Parathyroid adenoma (tissue), 2 donors: ENCODE measurements at regions not wholly inside any gene's neighbourhood (a gene's known extent, or its start where the extent isn't known, plus 50 kb on each side); places are given as distances from the start of the nearest gene placed in this dataset.

ENCODE experiments used
- H2AFZ ChIP-seq: fragments of 300-600 bp; sonication (generic); one replicate; pipeline ENCODE4 v1.7.0; 2017; ENCODE audit warnings: antibody characterized with exemption, mild to moderate bottlenecking
- H3K27ac ChIP-seq: fragments of 300-600 bp; sonication (generic); one replicate; pipeline ENCODE4 v1.7.0; 2017
- H3K27me3 ChIP-seq: fragments of 300-600 bp; sonication (generic); one replicate; pipeline ENCODE4 v1.7.0; 2017; ENCODE audit warnings: low read length; ENCODE audit not compliant: control insufficient read depth, insufficient read depth
- H3K36me3 ChIP-seq: fragments of 300-600 bp; sonication (generic); one replicate; pipeline ENCODE4 v1.7.0; 2017; ENCODE audit warnings: low read length; ENCODE audit not compliant: control insufficient read depth, insufficient read depth
- H3K4me1 ChIP-seq: fragments of 300-600 bp; sonication (generic); one replicate; pipeline ENCODE4 v1.7.0; 2017; ENCODE audit warnings: control low read depth
- H3K4me2 ChIP-seq: fragments of 300-600 bp; sonication (generic); one replicate; pipeline ENCODE4 v1.7.0; 2017; ENCODE audit warnings: low read length
- H3K4me3 ChIP-seq: fragments of 300-600 bp; sonication (generic); one replicate; pipeline ENCODE4 v1.7.0; 2017; ENCODE audit warnings: low read depth, low read length
- H3K79me2 ChIP-seq: fragments of 300-600 bp; sonication (generic); one replicate; pipeline ENCODE4 v1.7.0; 2017; ENCODE audit warnings: control low read depth
- H3K9ac ChIP-seq: fragments of 300-600 bp; sonication (generic); one replicate; pipeline ENCODE4 v1.7.0; 2017; ENCODE audit warnings: mild to moderate bottlenecking
- H3K9me3 ChIP-seq: fragments of 300-600 bp; sonication (generic); one replicate; pipeline ENCODE4 v1.7.0; 2017; ENCODE audit warnings: low read length; ENCODE audit not compliant: control insufficient read depth
- TF ChIP-seq, protein P1 (sequence below): fragments of 300-600 bp; sonication (generic); IDR thresholded peaks from one replicate; pipeline ENCODE4 v1.7.0; 2017; ENCODE audit warnings: antibody characterized with exemption, mild to moderate bottlenecking
- donor health status: primary hyperparathyroidism.

DNA sequence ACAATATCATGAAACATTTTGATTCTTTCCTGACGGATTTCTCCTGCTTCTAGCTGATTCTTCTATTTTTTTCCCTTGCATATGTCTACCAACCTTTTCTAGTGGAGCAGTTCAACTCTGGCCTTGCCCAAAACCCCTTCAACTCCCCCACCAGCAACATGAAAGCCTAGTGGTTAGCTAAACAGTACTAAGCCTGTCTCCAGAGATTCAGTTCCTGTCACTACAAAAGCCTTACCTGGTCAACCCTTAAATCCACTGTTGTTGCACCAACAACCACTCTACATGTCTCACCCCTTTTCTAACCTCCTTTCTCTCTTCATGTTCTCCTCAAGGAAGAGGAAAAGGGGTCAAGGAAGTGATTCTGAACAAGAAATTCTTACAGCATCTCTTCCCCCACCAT, 74.8 kb upstream of the PIK3R1 start:
- Histone ChIP-seq H3K27ac (no peak overlapping the region), H3K4me3 (no peak overlapping the region), H3K36me3 (no peaks in the 10 kb centered on the region), H3K27me3 (no peaks in the 10 kb centered on the region), H2AFZ (no peak overlapping the region), H3K4me2 (no peak overlapping the region), H3K9ac (no peak overlapping the region), H3K4me1 (no peaks in the 10 kb centered on the region), H3K79me2 (no peaks in the 10 kb centered on the region), H3K9me3 (no peaks in the 10 kb centered on the region)
- TF ChIP-seq, protein P1, sequence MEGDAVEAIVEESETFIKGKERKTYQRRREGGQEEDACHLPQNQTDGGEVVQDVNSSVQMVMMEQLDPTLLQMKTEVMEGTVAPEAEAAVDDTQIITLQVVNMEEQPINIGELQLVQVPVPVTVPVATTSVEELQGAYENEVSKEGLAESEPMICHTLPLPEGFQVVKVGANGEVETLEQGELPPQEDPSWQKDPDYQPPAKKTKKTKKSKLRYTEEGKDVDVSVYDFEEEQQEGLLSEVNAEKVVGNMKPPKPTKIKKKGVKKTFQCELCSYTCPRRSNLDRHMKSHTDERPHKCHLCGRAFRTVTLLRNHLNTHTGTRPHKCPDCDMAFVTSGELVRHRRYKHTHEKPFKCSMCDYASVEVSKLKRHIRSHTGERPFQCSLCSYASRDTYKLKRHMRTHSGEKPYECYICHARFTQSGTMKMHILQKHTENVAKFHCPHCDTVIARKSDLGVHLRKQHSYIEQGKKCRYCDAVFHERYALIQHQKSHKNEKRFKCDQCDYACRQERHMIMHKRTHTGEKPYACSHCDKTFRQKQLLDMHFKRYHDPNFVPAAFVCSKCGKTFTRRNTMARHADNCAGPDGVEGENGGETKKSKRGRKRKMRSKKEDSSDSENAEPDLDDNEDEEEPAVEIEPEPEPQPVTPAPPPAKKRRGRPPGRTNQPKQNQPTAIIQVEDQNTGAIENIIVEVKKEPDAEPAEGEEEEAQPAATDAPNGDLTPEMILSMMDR, result no peak

DNA sequence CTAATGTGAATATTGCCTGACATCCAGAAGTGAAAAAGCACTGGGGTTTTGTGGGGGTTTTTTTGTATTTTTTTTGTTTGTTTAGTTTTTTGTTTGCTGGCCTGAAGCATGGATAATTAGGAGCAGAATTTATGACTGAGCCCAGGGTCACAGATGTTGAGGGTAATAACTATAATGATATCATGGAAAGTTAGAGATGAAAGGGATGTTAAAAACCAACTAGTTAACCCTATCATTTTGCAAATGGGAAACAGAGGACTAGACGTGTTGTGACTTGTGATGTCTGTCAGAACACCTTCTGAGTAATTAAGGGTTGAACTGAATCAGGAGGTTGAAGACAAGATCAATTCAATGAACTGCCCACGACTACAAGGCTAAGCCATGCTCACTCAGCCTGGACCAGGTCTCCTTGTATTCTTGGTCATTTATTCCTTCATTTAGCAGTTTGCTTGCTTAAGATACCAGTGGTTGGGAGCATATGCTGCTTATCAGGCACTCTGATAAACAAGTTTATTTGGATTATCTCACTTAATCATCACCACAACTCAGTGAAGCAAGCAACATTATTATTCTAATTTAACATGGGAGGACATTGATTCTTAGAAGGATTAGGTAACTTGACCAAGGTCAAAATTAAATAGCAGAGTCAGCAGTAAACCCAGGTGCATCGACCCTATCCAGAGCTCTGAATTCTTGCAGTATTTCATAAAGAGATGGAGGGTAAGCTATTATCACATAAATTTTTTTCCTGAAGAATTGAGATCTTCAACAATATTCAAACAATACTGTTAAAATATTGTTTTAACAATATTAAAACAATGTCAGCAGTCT, 75.7 kb upstream of the PIK3R1 start:
- no peak overlapping the region for H3K27ac ChIP-seq
- no peak overlapping the region for H3K4me2 ChIP-seq
- H3K36me3 ChIP-seq, result no peaks in the 10 kb centered on the region
- H3K4me1 ChIP-seq, result no peaks in the 10 kb centered on the region
- no peak overlapping the region for H3K4me3 ChIP-seq
- no peaks in the 10 kb centered on the region for H3K27me3 ChIP-seq
- H3K9ac ChIP-seq, result no peak overlapping the region
- H2AFZ ChIP-seq, result peak overlapping the region; percentile 5
- no peaks in the 10 kb centered on the region for H3K79me2 ChIP-seq
- TF ChIP-seq, protein P1, result no peak
- no peaks in the 10 kb centered on the region for H3K9me3 ChIP-seq

DNA sequence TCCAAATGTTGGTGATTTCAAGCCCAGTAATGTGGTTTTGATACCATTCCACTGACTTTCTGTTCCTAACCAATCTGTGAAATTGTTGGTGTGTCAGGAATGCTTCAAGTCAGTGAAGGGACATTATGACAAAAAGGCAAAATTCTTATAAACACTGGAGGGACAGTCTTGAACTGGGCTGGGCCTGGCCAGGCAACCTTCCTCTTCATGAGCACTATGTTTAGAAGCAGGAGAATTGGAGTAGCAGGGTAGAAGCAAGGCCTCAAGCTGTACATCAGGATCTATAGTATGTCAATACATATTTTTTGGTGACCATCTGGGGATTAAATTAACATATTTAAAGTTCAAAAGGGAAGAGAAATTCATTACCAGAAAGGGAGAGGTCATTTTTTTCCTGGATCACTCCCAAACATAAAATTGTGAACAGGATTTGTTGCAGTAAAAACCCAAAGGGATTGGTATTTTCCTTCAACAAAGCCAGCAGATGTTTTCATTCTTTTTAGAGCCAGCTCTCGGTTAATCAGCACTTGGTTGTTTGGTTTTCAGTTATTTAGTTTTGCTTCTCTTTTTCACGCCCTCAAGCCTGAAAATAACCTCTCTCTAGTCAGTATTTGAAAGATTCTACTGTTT, 77.9 kb upstream of the PIK3R1 start:
- Histone ChIP-seq H3K9ac (no peak overlapping the region), H3K4me2 (no peak overlapping the region), H3K4me1 (no peaks in the 10 kb centered on the region), H3K4me3 (no peak overlapping the region), H3K9me3 (no peaks in the 10 kb centered on the region), H2AFZ (no peak overlapping the region), H3K27ac (no peak overlapping the region), H3K79me2 (no peaks in the 10 kb centered on the region), H3K36me3 (no peaks in the 10 kb centered on the region), H3K27me3 (no peaks in the 10 kb centered on the region)
- TF ChIP-seq, protein P1, result no peak

DNA sequence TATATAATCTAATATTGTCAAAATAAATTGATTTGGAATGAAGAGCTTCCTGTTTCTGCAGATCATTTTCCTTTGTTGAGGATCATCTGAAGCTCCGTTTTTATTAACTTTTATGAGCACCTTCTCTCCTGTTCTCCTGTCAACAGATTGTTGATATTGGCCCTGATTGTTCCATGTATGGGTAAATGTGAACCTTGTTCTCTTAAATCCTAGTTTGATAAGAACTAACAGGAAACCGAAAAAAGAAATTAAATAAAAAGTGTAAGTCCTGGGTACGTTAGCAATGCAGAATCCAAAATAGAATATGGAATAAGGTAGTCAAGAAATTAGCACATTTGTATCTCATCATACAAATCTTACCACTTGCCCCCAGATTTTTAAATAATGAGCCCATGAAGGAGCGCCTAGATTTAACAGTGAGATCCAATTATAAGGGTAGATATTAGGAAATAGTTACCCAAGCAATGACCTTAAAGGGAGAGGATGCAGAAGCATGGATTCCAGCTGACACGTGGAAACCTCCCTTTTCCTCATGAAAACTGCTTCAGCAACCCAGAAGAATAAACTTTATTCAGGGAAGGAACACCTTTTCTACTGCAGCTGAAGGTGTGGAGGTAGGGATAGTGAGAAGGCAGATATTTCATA, 80.8 kb upstream of the PIK3R1 start:
- Histone ChIP-seq H3K4me2 (no peak overlapping the region), H3K9ac (no peak overlapping the region), H3K79me2 (no peaks in the 10 kb centered on the region), H3K4me1 (peaks cover 5% of the 10 kb centered on the region), H3K36me3 (no peaks in the 10 kb centered on the region), H3K9me3 (no peaks in the 10 kb centered on the region), H3K4me3 (no peak overlapping the region), H3K27me3 (no peaks in the 10 kb centered on the region), H2AFZ (no peak overlapping the region), H3K27ac (no peak overlapping the region)
- TF ChIP-seq, protein P1, result no peak
